COLO668 (cell line): ENCODE measurements at regions not wholly inside any gene's neighbourhood (a gene's known extent, or its start where the extent isn't known, plus 50 kb on each side); places are given as distances from the start of the nearest gene placed in this dataset.

ENCODE experiments used
- DNase-seq: peaks from one replicate; lab custom pipeline; 2025; ENCODE audit not compliant: unreplicated experiment; lab: John Stamatoyannopoulos, UW

DNA sequence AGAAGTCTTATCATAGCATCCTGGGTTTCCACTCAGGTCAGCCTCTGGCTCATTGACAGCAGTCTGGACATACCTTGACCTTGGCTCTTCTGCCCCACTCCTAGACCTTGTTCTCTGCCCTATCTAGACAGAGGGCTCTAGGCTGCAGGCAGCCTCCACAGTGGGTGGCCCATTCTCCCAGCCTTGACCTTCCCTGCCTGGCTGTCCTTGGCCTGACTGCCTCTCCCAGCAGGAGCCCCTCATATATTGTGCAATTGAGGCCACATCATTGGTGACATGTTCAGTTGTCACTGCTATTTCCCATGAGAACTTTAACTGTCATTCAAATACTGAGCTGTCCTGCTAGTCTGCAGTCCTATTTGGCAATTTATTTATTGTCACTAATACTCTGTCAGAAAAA, 503.4 kb downstream of the PLXNA4 start:
- no peak for DNase-seq

DNA sequence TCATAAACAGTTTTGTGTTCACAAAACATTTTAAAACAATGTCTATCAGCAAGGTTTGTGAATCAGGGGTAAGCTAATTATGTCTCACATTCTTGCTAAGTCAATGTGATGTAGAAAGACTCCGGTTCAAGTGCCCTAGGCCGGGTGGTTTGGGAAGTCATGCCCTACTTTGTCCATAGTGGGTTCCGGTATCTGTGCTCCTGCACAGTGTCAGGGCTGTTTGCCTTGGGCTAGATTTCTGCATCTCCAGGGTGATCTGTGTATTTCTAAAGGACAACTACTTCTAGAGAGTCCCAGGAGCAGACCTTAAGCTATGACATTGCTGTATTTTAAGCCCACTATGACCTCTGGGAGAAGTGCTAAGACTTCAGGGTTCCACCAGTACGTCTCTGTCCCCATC, 504.1 kb downstream of the PLXNA4 start:
- no peak for DNase-seq

DNA sequence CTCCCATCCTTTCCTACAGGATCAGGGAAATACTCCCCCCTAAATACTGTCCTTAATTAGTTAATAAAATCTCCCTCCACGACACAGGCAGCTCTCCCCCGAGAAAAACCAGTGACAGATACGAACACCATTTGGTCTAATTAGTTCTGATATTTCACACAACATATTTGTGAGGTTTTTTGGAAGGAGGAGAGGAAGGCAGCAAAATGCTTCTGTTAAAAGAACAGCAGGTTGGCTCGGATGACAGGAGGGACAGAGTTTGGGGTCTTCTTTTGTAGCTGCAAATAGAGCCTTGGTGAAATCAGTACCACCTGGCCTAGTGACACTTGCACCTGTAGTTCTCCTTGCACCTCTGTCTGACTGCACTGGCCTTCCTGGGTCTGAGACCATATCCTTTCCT, 507.0 kb downstream of the PLXNA4 start:
- DNase-seq: no peak

DNA sequence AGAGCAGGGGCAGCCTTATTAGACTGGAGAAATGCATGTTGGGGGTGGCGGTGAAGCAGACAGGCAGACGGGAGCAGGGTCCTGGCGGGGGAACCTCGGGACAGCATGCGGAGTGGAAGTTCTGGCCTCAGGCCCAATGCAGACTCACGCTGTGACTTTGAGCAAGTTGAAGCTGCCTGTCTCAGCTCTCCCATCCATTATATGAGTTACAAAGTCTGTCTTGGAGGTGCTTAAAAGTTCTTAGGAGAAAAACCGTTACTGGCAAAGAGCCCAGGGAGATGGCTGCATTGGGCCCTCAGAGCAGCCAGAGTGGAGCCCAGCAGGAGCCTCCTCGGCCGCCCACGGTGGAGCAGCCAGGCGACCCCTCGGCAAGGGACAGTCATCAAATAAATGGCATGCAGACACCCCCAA, 509.5 kb downstream of the PLXNA4 start:
- no peak for DNase-seq

DNA sequence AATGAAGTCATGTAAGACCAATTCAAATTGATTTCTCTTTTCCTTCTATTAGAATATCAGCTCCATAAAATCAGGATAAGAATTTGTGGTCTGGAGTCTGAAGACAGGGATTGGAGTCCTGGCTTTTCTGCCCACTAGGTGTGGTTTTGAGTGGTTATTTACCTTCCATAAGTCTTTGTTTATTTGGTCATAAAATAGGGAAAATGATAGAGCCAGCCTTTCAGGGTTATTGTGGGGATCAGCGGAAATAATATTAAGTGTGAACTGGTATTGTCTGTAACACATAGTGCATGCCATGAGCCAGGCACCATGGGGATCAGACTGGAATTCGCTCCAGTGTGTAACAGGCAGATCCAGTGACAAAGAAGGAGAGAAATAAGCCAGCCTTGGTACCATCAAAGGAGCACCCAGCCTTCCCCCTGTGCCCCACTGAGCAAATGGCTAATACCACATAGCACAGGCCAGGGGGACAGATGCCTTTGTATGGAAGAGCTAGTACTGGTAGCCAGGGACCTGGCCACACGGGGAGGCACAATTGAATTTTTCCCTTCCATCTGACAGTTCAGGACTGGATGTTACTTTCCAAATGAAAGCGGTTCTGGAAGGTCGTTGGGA, 509.7 kb upstream of the PODXL start:
- DNase-seq: no peak

DNA sequence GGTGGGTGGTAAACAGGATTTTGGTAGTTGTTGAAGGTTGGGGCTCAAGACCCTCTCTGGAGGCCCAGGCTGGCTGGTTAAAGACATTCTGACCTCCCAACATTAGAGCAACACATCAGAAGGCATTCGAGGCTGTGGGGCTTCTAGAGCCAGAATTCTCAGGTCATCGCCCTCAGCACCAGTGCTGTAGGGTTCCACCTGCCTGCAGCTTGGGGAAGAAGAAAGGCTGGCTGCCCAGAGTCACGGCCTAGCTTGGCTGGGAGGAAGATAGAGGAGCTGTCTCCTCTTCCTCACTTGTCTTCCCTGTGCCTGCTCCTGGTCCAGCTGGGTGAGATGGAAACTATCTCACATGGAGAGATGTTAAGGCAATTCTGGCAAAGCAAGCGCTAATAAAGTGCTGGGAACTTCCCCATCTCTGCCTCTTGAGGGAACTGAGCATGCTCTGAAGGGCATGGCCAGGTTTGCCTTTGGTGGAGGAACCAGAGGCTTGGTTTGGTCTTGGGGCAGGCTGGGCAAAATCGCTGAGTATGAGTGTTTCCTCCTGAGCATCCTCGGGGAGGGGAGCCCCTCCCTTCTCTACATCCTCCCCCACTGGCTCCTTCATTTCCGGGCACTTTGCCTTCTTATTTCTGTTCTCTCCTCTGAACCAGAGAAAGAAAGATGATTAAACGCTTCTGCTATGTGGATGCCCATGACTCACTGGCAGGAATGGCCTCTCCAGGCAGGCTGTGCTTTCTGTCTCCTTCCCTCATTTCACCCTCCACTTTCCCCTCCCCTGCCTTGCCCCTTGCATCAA, 509.0 kb upstream of the PODXL start:
- no peak for DNase-seq

DNA sequence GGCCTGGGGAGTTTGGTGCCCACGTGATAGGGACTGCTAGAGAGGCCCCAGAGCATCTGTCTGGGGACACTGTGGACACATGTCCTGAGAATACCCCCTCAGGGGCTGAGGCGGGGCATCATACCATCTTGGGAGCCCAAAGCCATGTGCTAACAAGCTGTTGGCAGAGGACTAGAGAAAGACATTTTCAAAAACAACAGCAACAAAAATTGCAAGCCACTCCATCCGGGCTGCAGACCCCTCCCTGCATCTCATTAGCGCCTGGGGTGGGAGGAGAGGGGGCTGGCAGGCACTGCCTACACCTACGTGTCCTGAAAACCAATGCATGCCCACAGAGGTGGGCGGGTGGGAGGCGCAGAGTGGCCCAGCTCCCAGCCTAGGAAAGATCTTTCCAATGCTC, 507.4 kb upstream of the PODXL start:
- DNase-seq: no peak

DNA sequence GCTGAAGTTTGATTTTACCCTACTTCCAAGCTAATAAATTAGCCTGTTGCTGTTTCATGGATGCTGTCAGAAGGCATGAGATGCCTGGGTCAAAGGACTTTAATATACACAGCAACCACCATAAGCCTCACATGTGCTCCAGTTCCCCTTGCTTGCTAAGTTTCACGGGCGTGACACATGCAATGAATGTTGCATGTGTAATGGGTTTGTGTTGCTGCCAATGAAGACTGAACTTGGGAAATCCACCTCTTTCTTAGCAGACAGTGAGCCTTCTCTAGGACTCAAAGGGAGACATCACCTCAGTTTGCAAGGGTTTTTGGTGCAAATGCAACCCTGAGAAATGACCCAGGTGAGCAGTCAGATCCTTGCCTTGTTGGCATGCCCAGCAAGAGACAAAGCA, 505.5 kb upstream of the PODXL start:
- DNase-seq: no peak

DNA sequence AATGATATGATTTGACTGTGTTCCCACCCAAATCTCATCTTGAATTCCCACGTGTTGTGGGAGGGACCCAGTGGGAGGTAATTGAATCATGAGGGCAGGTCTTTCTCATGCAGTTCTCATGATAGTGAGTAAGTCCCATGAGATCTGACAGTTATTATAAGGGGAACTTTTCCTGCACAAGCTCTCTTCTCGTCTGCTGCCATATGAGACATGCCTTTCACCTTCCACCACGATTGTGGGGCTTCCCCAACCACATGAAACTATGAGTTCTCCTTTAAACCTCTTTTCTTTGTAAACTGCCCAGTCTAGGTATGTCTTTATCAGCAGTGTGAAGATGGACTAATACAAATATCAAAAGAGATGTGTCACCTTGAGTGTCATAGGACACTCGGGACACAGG, 502.7 kb upstream of the PODXL start:
- DNase-seq: no peak

DNA sequence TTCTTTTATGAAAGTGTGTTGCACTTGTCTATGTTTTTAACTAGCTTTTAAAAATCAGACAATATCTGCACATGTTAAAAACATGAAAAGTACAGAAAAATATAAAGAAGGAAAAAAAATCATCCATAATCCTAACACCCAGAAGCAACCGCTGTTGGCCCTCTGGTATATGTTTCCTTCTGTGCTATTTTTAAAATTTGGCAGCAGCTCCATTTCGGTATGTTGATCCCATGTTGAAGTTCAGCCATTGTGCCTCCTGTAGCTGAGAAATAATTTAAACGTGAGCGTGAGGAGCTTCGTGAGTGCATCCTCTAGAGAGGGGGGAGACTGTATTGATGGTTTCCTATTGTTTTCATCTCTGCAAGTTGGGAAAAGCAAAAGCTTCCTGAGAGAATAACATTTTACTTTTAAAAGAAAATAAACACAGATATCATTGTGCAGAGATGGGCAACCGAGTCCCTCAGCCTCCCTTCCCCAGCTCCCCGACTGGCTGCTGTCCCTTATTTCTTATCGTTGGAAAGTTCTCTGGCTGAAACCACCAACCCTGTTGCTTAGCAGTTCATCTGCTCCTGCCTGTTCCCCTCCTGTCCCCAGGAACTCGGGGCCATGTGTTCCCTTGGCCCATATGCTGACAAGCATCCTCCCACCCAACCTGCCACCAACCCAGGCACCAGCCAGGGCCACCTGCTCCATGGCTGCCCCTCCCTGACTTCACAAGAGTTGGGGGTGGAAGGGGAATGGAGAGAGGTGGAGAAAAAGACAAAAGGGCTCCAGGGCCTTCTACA, 499.1 kb upstream of the PODXL start:
- DNase-seq: no peak

DNA sequence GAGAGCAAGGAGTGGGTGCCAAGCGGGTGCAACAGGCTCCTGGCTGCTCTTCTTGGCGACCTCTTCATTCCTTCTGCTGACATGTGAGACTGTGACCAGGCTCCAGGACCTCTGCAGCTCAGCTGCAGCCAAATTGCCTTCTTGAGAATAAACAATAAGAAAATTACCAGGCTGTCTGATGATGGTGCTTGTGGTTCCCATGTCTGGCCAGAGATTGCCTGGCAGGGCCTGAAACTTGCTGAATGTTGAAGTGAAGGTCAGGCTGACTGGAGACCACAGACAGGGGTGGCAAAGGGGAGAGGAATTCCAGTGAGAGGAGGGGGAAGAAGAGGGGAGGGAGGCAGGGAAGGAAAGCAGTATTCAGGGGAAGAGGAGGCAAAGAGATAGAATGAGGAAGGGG, 497.4 kb upstream of the PODXL start:
- DNase-seq: no peak

DNA sequence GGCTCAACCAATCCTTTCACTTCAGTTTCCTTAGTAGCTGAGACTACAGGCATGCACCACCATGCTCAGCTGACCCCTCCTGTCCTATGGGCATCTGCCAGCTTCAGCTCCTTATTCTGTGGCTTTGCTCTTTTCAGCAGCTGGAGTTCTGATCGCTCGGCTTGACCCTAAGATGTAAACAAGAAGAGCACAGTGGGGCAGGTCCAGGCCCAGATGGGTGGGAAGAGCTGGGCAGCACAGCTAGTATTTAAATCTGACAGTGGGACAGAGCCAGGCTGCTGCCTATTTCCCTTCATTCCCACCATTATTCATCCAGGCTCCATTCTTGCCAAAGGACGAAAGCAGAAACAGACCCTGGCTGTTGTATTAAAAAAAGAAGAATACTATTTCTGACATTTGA, 494.9 kb upstream of the PODXL start:
- no peak for DNase-seq

DNA sequence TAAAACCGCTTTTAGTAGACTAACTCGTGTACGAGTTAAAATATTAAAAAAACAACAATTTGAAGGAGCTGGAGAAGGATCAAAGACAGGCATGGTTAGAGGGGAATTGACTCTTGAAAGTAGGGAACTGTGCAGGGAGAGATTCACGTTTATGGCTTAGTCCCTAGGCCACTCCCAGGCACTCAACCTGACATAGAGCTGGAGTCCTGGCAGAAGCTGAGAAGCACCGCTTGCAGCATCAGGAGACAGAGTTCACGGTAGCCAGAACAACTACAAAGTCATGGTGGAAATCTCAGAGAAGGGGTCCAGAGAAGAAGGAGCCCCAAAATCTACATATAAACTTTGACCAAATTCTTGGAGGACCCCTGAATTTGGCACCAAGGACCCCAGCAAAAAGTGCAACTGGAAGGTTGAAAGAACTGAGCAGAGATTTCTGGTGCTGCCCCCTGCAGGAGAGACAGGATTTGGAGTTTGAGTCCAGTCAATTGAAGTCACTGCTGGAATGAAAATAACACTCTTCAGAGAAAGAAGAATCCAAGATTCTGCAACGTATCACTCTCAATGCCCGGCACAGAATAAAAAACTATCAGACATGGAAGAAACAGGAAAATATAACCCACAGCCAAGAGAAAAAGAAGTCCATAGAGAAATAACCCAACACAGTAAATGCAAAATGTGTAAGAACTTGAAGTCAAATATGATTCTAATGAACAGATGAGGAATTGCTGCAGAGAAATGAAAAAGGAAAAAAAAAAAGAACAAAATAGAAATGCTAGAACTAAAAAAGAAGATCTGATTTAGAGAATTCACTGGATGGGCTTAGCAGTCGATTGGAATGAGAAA, 493.3 kb upstream of the PODXL start:
- DNase-seq: peak; percentile 47

DNA sequence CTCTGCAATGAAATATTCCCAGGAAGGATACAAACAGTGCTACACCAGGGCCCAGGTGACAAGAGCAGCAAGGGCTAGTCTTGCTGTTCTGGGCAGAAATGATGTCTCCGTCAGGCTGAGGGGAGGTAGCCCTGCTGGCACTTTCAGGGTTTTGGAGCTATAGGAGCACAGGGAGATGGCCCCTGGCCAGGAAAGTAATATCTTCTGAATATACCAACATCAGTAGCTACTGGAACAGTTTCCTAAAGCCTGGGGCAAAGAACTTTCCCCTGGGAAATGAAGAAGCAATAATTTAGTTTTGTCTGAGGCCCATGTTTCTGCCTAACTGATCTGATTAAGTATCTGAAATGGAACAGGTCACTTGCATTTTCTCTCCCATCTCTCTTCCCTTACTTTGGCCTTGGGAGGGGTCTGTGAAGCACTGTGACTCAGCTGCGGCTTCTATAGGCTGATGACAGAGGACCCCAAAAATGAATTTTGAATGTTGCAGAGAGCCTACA, 489.1 kb upstream of the PODXL start:
- DNase-seq: no peak

DNA sequence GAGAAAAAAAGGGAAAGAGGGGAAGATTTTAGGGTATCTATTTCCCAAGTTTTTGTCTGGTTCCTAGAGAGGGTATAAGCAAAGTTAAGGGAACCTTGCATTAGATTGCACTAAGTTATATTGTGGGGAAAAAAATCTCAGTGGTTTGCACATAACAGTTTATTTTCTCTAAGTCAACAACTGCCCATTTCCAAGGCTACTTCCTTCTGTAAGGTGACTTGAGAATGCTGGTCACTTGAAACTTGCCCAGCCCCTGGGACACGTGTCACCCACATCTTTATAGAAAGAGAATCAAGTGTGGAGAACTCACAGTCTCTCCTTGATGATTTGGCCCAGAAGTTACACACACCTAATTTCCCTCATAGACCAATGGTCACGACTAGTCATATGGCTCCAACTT, 488.6 kb upstream of the PODXL start:
- no peak for DNase-seq

DNA sequence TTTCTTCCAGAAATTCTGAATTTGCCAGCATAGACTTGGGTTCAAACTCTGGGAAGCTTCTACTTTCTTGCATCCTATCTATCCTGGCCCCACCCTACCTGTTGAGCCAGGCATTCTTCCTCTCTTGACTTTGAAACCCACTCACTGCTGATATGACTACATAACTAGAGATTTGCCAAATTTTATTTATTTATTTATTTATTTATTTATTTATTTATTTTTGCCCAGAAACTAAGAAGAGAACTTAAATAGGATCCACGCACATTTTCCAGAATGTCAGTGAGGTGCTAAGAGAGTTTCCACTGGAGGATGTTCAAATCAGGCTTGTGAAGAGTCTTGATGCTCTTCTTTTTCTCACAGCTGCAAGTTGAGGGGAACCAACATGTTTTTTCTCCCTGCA, 487.8 kb upstream of the PODXL start:
- DNase-seq: no peak

DNA sequence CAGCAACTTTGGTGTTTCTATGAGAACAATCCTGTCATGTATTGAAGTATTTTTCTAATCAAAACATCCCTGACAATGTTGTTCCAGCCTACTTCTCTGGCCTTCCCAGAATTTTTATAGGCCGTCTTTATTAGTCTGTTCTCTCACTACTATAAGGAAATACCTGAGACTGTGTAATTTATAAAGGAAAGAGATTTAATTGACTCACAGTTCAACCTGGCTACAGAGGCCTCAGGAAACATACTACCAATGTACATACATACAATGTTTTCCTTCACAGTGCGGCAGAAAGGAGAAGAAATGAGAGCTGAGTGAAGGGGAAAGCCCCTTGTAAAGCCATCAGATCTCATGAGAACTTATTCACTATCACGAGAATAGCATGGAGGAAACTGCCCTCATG, 484.7 kb upstream of the PODXL start:
- no peak for DNase-seq

DNA sequence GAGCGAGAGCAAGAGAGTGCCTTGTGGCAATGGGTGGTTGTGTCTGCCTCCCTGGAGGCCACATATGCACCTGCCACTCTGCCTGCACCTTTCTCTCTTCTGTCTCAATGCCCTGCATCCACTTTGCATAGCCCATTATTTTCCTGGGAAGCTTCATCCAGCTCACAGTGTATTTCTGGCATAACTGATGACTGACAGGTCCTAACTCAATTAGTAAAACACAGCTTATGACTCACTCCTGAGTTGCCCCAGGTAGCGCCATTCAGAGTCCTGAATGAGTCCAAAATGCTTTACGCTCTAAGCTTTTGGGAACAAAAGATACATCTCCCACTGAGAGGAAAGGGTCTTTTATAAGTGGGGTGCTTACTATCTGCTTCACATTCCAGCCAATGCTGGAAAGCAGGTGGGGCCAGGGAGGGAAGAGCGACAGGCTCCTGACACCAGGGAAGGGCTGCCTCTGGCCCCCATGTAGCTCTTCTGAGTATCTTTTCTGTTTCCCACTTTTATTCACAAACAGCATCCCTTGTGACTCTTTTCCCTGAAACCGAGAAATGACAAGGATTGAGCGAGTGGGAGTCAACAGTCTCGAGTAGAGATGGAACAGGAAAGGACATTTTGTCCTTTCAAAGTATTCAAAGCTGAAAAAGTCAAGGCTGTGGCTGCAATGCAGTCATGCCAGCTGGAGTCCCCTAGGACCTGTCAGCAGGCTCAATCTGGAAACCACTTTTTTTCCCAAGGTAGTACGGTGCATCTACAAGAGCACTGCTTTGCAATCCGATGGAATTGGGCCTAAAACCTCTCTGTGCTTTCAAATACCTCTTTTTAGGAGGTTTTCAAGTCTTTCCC, 479.3 kb upstream of the PODXL start:
- no peak for DNase-seq

DNA sequence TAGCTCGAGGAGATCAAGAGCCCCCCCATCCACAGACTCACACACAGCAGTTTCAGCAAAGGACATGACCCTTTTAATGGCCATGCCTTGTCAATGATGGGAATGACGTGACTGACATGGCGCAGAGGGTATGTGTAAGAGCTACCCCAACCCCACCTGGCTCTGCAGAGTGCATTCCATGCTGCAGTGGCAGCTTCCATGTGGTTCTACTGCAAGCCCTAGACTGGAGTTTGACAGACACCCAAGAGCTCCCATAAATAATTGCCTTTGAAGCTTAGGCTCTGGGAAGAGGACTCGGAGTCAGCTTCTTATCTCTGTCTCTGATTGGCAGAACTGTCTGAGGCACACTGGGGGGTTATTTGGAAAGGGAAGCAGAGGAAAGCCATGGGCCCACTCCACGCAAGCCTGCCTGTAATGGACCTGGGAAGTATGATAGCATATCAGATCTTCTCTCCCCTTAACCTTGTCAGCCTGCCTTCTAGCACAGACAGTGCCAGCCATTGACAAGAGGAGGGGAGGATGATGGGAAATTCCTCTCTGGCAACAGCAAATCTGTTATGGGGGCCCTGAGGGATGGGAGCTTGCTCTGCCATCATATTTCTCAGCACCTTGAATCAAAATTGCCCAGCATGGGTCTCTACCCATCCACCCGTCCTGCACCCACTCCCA, 478.5 kb upstream of the PODXL start:
- DNase-seq: no peak

DNA sequence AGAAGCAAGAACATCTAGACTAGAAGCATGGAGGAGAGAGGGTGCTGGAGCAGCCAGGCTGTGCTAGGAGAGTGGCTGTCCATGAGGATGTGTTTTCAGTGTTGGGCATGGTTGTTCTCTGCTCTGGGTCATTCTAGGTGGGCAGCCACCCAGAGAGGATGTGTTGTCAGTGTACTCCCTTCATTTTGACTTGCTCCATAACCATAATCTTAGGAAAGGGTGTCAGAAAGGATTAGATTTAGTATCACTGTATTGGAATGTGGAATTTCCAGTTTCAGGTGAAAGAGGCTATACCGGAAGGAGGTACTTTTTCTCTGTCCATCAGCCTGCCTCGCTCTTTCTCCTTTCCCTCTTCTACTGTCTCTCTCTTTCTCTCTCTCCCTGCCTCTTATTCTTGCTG, 474.5 kb upstream of the PODXL start:
- no peak for DNase-seq
